NCI-H187 (cell line): ENCODE measurements at regions not wholly inside any gene's neighbourhood (a gene's known extent, or its start where the extent isn't known, plus 50 kb on each side); places are given as distances from the start of the nearest gene placed in this dataset.

Source experiments
- DNase-seq, 2 experiments: peaks; one replicate each; lab custom pipeline; 2025; lab: John Stamatoyannopoulos, UW

GRCh38 chr10:131710142-131710861 lies 190.5 kb upstream of the PPP2R2D start:
- no peak for DNase-seq

GRCh38 chr10:131722121-131722520 lies 178.7 kb upstream of the PPP2R2D start:
- no peak for DNase-seq

DNA sequence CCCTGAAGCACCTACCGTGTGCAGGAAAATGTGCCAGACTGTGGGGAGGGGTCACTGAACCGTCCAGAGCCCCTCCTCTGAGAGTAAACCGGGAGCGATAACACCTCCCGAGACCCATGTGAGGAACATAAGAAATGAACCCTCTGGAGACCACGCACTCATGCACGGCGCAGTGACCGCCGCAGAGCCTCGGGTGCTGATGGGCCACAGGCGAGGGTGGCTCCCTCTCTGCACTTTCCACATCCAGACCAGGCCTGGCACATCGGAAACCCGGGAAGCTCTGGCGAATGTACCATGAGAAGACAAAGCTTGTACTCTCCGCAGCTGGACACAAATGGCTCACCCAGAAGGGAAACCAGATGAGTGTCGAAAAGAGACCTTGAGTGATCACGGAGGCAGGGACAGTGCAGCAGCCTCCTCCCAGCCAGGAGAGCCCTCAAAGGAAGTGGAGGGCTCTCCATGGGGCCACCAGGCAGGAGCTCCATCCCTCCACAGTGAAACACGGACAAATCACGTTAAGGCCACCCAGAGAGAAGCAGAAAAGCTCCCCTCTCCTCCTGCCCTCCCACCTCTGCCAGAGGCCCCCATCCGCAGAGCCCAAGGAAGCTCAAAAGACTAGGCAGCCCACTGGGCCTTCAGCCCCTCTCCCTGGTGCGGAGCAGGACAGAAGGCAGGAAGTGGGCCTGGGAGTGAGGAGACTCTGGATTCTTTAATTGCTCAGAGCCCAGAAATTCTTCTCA lies 178.1 kb upstream of the PPP2R2D start:
- DNase-seq = no peak

DNA sequence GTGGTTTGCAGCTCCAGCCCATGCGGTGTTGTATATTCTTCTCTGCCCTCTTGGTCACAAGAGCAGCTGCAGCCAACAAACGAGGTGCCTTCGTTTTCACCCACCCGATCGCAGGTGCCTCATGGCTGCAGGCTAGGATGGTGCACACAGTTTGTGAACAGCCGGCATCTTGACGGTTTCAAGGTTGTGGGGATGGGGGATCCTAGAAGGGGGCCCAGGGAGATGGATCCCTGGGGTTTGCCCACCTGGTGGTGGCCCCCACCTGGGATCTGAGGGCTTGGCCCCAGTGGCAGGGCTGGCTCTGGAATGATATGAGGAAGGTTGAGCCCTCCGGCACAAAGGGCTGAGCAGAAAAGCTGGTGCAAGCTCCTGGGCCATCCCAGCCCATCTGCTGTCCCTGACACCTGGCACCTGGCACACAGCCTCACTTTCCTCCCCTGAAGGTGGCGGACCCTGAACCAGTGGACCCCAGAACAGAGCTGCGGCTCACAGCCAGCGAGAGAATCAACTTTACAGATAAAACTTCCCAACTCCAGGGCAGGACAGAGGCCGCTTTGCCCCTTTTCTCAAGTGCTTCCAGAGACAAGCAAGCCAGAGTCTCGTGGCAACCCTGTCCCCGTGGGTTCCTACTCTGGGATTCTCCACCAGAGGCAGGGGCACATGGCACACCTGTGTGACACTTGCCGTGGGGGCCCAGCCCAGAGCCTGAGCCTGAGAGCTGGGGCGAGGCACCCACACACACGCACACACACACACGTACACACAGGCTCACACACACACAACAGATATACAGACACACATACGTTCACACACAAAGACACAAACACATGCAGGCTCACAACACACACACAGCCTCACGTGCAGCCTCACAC lies 177.3 kb upstream of the PPP2R2D start:
- no peak for DNase-seq

GRCh38 chr10:131724169-131724545 lies 176.7 kb upstream of the PPP2R2D start:
- DNase-seq = no peak

DNA sequence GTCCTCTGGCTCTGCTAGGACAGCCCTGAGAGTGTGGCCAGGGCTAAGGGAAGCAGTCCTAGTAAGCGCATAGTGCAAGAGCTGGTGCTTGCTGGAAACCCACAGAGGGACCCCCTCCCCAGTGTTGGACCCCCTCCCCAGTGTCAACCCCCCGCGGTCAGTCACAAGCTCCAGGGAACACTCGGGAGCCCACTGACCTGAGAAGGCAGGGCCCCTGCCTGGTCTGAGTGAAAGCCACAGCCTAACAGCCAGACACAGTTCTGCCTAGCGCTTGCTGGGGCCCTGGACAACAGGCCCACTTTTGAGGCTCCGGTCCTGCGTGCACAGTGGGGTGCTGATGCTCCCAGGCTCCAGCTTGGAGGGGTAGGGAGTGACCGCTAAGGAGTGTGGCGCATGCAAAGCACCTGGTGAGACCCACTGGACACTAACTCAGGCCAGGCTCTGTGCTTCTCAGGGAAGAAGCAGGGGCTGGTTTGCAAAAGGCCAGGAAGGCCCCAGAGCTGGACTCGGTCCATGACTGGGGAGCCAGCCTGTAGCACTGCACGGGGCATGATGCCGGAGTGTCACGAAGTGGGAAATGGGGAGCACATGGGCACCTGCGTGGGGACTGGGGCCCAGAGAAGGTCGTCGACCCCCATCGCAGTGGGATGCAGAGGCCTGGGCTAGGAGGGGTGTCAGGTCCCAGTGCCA lies 175.8 kb upstream of the PPP2R2D start:
- DNase-seq = no peak

DNA sequence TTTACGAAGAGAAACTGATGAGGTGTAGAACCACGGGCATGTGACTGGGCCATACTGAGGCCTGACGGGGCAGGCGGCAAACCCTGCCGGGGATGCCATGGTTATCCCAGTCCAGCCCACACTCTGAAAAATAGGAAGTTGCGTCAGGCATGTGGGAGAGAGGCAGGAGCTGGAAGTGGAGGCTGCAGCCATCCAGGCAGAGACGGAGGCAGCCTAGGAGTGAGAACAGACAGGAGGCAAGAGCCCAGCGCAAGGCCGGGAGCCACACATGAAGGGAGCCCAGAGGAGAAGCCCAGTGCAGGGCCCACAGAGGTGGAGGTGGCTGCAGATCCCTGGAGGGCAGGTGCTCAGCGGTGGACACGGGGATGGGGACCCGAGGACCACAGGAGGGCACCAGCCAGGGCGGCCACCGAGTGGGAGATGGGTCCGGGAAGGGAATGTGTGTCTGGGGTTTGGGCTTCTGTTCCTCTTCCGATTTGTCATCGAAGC lies 175.2 kb upstream of the PPP2R2D start:
- DNase-seq = no peak

DNA sequence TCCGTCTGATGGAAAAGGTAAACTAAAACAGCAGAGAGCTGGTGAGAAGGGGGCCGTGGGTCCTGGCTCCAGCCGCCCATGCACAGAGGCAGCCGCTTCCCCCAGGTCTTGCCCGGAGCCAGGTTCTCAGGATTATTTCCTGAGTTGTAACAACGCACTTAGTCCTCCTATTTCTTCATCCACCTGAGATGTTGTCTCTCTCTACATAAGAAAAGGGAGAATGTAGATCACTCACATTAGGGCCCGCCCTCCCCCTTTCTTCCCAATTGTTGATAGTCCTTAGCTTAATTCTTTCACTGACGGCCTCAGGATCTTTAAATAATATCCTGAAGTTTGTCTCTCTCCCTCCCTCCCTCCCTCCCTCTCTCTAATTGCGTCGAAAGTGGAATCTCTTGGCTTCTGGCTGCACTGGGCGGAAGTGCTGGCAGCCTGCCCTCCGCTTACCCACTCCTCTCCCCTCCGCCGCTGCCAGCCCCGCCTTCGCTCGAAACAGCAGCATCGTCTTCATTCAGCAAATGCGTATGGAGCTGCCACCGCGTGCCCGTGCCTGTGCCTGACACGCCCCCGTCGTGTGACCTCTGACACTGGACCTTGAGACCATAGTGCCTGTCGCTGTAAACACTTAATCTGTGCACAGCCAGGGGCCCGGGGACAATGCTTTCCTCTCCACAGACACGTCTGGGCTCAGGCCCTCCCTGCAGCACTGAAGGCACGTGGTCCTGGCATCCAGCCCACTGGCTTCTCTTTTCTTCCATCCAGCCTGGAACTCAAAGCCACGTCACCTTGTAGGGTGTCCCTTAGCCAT lies 174.5 kb upstream of the PPP2R2D start:
- DNase-seq = no peak

- no peak for DNase-seq
Observed at GRCh38 chr10:131726967-131727366, 173.8 kb upstream of the PPP2R2D start.

- no peak for DNase-seq
Observed at GRCh38 chr10:131727560-131727959, 173.2 kb upstream of the PPP2R2D start.

DNA sequence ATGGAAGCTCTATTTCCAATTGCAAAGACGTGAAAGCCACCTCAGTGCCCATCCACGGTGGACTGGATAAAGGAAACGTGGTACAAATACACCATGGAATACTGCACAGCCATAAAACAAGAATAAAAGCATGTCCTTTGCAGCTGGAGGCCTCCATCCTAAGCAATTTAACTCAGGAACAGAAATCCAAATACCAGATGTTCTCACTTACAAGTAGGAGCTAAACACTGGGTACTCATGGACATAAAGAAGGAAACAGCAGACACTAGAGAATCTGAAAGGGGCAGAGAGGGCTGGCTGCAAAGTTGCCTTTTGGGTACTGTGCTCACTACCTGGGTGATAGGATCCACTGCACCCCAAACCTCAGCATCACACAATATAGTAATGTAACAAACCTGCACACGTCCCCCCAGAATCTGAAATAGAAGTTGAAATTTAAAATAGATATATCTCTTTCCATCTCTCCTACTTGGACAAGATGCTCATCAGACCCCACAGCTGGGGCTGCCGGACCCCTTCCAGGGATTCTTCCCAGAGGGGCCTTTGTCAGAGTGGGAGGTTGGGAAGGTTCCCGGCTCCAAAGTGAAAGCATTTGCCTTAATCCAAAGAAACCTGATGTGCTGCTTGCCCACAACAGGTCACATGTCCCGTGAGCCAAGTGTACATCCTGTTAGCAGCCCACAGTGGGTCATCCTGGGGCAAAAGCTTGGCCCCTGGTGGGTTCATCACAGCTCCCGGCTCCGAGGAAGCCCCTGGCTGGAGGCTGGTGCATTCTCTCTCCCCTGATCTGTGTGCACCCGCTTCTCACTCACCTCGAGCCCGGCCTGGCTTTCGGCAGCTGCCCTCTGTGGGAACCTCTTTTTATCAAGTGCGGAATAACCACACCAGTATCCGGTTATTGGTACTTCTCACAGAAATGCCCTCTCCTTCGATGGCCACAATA lies 172.3 kb upstream of the PPP2R2D start:
- DNase-seq = no peak

DNA sequence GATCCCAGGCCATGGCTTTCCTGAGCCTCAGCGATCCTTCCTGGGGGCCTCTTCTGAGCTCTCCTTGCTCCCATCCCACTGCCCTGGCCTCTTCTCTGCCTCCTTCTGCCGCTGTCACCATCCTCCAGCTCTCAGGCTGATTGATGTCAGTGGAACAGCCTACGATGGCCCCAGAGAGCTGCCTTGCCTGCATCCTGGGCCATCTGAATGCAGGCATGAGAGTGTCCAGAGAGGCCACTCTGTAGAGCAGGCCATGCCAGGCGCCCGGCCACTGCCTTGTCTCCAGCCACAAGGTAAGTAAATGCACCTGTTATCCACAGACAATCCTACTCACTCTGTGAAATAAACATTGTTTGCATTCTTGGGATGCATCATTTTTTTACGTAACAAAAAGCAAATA lies 171.4 kb upstream of the PPP2R2D start:
- DNase-seq = no peak

DNA sequence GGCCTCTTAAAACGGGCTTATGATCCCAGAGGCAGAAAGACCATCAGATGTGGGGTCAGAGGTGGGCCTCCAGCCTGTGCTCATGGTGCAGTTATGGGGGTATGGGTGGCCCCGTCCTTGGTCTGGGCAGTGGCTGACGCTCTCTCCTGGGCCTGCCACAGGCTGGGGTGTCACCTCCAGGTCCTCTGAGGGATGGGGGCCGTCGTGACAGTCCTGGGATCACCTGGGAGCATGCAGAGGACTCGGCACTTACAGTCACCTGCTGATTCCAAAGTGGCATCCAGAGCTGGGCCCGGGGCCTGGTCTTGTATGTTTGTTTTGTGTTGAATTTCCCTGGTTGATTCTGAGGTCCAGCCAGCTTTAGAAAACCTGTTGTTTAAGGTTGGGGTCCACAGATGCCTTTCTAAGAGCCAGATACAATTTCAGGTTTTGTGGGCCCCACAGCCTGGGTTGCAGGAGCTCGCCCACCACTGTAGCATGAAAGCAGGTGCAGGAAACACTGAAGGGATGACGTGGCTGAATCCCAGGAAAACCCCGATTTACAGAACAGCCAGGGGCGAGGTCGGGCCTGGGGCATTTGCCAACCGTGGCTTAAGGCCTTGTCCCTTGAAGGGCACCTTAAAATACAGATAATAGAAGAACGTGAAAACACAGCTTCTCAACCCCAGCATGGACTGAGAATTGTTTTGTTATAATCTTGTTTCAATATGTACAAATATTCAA lies 170.7 kb upstream of the PPP2R2D start:
- DNase-seq = no peak

DNA sequence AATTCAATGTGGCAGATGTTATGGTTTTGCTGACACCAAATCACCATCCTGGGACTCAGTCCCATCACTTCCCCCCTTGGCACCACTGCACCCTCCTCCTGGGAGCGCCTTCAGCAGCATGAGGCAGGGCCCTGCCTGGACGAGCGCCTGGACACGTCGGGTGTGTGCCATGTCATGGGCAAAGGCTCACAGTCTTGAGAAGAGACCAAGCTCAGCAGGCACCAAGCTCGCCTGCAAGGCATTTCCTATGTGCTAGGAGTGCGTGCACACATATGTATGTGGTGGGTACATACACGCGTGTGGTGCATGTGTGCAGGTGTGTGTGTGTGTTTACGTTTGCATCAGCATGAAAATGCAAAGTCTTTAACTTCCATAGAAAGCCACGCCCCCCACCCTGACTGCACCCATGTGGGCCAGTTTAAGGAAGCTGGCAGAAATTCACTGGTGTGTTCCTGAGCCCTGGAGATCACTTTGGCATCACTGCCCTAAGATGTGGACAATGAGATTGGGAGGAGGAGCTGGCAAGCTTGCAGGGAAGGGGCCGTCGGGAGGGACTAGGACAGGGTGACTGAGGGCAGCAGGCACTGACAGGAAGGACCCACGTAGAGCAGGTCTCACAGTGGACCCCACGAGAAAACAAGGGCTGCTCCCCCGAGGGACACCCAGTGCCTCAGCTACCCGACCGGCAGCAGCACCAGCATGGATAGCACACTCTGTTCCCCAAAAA lies 169.9 kb upstream of the PPP2R2D start:
- DNase-seq = no peak

GRCh38 chr10:131731780-131732630 lies 168.8 kb upstream of the PPP2R2D start:
- DNase-seq = no peak

DNA sequence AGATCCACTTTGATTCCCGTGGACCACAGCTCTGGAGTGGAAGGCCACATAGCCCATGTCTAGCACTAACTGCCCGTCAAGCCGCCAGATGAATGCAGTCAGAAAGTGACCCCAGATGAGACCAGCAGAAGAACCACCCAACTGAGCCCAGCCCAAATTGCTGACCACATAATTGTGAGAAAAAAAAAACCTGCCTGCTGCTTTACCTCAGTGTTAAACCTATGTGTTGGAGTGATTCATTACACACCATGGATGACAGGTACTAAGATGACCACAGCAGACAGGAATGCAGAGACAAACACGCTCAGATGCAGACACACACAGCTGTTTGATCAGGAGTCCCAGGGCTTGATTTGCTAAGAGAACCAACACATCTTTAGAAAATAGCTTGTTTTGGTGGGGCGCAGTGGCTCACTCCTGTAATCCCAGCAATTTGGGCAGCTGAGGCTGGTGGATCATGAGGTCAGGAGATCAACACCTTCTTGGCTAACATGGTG lies 168.1 kb upstream of the PPP2R2D start:
- no peak for DNase-seq

DNA sequence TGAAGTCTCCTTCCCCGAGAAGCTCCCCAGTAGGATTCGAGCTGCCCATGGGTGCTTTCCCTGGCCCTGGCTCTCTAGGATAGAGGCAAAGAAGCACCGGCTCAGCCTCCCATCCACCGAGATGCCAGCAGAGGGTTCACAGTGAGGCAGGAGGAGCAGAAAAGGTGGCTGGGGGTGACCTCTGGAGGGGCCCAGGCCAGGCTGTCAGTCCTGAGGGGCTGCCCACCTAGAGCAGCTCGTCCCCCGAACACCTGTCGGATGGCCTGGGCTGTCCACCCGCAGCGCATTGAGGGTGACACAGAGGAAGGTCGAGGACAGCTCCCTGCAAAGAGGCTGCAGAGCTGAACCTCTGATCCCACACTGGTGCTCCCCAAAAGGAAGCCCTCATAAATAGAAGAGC lies 167.2 kb upstream of the PPP2R2D start:
- no peak for DNase-seq
